T follicular helper cell (primary cell): ENCODE measurements at regions not wholly inside any gene's neighbourhood (a gene's known extent, or its start where the extent isn't known, plus 50 kb on each side); places are given as distances from the start of the nearest gene placed in this dataset.
"Not testable (repeated sequence)": the region's sequence is repeated elsewhere in the genome, so short reads cannot be mapped to it uniquely, and the experiment has no call there.

Experiments
- DNase-seq: peaks from one replicate; pipeline ENCODE4 v3.0.0-alpha.2; 2020; ENCODE audit warnings: low read depth

DNA sequence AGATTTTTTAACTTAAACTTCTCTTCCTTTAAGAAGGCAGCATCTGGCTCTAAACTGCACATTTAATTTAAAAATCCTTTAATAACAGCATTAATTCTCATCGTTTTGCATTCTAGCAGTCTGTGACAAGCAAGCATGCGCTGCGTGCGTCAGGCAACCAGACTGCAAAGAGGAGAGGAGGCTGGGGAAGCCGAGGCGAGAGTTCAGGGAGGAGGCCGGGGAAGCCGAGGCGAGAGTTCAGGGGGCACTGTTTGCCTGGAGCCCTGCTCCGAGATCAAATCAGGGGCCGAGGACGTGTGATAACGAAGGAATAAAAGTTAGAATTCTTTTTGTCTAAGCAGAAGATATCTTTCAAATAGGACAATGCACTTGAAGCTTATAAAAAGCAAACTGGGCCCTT lies 435.7 kb downstream of the EFNB2 start:
- DNase-seq: no peak

DNA sequence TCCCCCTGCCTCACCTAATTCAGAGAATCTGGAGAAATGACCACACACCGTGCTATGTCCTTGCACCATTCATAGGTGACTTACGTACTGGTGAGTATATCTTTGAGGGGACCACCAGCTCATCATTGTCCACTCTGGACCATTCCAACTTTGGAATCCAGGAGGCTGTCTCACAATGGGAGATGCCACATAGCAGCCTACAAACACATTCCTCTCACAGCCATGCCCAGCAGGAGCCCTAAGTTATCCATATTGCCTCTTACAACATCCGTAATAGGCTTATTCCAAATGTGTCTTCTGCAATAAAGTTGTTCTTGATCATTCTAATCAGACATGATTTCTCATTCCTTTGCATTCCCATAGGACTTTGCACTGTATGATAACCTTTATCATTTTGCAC lies 436.7 kb downstream of the EFNB2 start:
- DNase-seq: no peak

DNA sequence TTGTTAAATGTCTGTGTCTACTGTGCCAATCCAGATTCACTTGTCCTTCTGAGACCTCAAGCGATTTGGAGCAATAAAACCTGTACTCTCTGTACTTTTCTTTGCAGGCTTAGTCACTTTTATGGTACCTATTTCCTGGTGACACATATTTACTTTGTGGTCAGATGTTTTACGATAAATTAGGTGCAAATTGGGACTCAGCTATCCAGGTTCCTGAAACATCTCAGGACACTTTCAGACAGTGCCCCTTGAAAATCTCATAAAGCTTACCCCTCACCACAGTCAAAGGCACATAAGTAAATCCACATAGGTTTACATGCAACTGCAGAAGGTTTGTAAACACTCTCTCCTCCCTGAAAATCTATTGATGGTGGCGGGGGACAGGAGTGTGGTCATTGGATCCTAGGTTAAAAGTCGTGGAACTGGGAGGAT lies 438.8 kb downstream of the EFNB2 start:
- DNase-seq: no peak

DNA sequence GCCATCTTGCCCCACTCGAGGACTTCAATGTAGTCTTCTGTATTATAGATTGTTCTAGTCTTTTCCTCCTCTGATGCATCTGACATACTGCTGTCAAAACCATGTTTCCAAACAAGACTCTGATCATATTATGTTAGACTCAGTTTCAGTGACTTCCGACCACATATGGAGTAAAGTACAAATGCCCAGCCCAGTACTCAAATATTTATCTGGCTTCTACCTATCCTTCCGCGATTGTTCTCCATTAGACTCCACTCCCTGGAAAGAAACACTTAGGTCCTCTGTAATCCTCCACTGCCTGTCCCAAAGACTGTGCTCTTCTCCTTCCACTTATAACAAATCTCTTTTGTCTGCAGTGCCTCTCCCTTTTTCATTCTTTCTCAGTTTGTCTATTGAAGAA lies 439.5 kb downstream of the EFNB2 start:
- DNase-seq: no peak

DNA sequence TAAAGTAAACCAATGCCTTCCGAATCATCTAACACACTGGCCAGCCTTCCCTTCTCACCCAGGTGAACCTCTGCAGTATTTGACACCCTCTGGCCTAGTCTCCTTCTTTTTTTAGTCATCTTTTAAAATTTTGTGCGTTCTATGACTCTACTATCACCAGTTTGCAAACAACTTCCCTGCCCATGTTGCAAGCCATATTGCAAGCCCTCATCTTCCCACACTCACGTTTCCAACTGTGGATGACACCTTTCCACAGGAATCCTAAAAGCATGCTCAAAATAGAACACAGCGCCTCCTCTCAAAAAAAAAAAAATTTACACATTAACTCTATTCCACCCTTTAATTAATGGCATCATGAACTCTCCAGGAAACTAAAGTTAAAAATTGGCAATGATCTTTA lies 440.1 kb downstream of the EFNB2 start:
- DNase-seq: no peak

DNA sequence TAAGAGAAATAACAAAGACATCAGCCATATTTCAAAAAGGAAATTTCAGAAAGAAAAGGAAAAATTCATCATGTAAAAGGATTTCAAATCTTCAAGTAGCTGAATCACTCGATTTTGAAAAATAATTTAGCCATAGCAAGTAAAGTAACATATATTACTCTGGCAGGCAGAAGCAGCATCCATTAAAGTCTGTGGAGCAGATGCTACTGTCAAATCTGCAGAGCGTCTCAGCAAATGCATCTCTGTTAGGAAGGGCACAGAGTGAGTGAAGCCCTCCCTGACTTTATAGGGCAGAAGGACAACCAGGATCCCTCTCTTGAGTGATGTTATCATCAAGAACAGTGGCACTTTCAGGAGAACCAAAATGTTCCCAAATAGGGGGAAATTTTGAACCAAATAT lies 445.5 kb downstream of the EFNB2 start:
- DNase-seq: no peak

- DNase-seq: no peak
These were observed 446.0 kb downstream of the EFNB2 start for GRCh38 chr13:106089261-106089980.

DNA sequence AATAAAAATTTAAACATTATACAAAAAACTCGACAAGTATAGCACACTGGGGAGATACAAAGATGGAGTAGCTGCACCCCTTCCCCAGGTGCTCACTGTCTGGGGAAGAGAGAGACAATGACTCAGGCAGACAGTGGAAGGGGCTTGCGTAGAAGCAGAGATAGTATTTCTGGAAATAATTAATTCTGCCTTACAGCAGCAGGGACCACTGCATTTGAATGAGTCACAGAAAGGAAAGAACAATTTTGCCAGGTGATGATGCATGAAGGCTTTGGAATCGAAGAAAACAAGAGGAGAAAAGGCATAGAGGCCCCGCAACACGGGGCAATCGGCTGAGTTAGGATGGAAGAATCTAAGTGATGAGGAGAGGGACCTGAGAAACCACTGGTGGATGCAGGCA lies 447.4 kb downstream of the EFNB2 start:
- no peak for DNase-seq

DNA sequence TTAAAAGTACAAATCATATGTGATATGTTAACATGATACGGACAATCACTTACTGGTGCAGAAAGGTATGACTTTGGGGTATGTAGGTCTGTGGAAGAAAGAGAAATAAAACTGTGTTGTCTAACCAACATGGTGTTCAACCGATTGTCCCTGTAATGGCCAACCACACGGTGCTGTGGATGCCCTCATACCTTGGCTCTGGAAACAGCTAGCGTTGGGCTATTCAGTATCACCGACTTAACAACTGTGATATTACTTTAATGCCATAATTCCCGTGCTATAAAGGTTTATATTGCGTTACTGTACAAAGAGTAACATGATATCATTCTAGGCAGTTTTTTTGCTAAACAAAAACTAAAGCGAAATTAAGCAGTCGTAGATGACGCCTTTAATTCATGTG lies 448.3 kb downstream of the EFNB2 start:
- DNase-seq: no peak

GRCh38 chr13:106083620-106084350 lies 451.7 kb downstream of the EFNB2 start:
- no peak for DNase-seq

- DNase-seq: not testable (repeated sequence)
These were observed 454.2 kb downstream of the EFNB2 start for GRCh38 chr13:106081221-106081620.

GRCh38 chr13:106078191-106078590 lies 457.3 kb downstream of the EFNB2 start:
- DNase-seq: no peak

DNA sequence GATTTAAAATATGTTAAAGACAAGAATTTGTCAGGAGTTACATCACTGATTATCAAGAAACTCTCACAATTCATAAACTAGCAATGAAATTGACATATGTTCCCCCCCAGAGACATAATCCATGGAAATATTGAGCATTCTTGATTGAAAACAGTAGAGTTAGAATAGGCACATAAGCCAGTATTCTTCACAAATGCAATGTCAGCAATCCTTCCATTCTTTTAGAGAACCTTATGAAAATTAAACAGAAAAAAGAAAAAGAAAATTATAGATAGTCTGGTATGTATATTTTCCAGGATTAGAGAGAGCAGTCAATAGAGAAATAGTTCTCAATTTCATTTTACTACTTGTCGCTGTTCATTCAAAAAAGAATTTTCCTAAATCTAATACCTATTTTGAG lies 458.4 kb downstream of the EFNB2 start:
- no peak for DNase-seq

DNA sequence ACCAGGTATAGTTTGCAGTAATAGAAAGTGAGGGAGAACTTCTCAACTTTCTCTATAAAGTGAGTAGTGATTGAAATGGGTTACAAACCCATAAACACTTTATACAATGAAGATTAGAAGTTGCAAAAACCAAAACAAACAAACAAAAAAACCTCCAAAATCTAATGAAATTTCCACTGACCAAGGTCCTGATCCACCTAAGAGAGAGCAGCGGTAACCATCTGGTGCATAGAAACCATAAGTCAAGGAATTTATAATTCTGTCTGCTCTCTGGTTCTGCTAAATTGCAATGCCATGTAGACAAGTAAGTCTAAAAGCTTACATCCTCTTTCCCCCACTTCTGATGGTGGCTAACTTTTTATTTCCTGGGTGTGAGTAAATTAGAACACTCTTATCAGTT lies 463.4 kb downstream of the EFNB2 start:
- DNase-seq: no peak

GRCh38 chr13:106063591-106064313 lies 471.7 kb downstream of the EFNB2 start:
- no peak for DNase-seq

- DNase-seq: no peak
These were observed 473.7 kb downstream of the EFNB2 start for GRCh38 chr13:106061781-106062180.

GRCh38 chr13:106056851-106057250 lies 478.6 kb downstream of the EFNB2 start:
- DNase-seq: no peak

GRCh38 chr13:106052200-106052767 lies 483.2 kb downstream of the EFNB2 start:
- no peak for DNase-seq

DNA sequence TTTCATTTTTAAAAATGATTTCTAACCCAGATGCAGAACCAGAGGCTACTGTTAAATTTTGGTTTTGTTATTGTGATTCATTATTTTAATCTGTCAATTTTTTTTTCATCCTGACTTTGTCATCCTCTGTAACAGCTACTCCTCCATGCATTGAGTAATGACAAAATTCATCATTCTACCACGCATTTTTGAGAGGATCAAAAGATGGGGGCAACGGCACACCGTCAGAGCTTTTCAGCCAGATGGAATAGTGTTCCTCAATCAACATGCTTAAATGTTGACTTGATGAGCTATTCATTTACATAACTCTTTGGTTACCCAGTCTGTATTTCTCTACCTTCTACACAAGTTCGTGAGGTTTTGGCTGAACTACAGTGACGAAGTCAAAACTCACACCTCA lies 486.3 kb downstream of the EFNB2 start:
- DNase-seq: no peak

DNA sequence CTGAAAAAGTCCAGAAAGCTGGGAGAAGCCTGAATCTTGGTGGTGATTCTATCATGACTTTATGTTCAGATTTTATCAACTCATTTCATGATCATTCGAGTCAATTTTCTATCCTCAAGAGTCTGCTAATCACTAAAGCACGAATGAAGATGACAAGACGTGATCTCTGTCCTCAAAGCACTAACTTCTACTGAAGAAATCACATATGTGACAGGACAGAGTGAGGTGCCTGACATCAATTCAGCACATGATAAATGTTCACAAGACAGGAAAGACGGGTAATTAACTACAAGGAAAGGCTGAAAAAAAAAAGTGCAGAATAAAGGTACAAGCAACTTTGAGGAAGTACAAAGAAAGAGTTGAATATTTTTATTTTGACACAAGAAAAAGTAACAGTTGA lies 487.1 kb downstream of the EFNB2 start:
- no peak for DNase-seq

DNA sequence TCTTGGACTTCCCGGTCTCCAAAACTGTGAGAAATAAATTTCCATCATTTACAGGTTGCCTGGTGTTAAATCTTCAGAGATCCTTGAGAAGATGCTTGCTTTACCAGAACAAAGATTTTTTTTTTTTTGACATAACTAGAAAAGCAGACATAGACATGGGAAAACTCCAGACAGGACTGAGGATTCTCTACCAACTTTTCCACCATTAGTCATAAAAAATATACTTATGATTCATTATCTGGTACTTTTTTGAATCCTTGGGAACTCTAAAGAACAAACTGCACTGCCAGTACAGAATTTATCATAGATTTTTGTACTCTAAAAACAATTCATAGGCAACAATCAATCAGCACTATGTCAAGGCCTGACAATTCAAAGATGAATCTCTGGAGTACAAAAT lies 487.6 kb downstream of the EFNB2 start:
- DNase-seq: no peak

DNA sequence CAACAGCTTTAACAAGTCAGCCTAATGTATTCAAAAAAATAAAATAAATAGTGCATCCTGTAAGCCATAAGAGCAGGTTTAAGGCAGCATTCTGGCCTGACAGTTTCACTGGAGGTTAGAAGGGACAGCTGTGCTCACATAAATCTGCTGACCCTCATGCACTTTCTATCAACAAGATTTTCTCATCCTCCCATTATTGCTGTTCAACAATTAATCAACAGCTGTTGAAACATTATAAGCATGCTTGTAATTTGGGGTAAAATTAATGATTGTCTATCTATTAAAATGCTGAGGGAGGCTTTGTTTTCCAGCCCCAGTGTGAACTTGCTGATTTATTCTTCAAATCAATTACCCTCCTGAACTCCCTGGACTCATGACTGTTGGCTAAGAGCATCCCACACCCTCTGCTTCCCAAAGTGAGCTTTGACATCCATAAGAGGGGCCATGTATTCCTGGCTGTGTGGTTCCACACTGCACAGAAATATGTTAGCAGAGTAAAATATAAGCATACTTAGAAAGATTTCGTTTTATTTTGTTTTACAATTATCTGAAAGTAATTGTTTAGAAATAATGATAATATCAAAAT lies 492.4 kb downstream of the EFNB2 start:
- DNase-seq: no peak
